Left kidney (tissue), 1 donor: ENCODE measurements at regions not wholly inside any gene's neighbourhood (a gene's known extent, or its start where the extent isn't known, plus 50 kb on each side); places are given as distances from the start of the nearest gene placed in this dataset.

Experiments
- DNase-seq: peaks from one replicate; pipeline ENCODE4 v3.0.0-alpha.2; 2013

- no peak for DNase-seq
Measured at GRCh38 chr7:106775975-106776607, 89.0 kb upstream of the PIK3CG start.

GRCh38 chr7:106776618-106777347, 88.3 kb upstream of the PIK3CG start:
- no peak for DNase-seq

GRCh38 chr7:106777674-106778299, 87.3 kb upstream of the PIK3CG start:
- DNase-seq: no peak

GRCh38 chr7:106778656-106779250, 86.3 kb upstream of the PIK3CG start:
- no peak for DNase-seq

- no peak for DNase-seq
Measured at GRCh38 chr7:106779877-106780276, 85.2 kb upstream of the PIK3CG start.

GRCh38 chr7:106781007-106781406, 84.1 kb upstream of the PIK3CG start:
- no peak for DNase-seq

GRCh38 chr7:106781828-106782544, 83.1 kb upstream of the PIK3CG start:
- no peak for DNase-seq

GRCh38 chr7:106783286-106783685, 81.8 kb upstream of the PIK3CG start:
- no peak for DNase-seq

GRCh38 chr7:106788637-106789036, 76.4 kb upstream of the PIK3CG start:
- DNase-seq: no peak

- DNase-seq: no peak
Measured at GRCh38 chr7:106791526-106791925, 73.6 kb upstream of the PIK3CG start.

- no peak for DNase-seq
Measured at GRCh38 chr7:106792233-106792926, 72.7 kb upstream of the PIK3CG start.

- DNase-seq: no peak
Measured at GRCh38 chr7:106793015-106793975, 71.8 kb upstream of the PIK3CG start.

- no peak for DNase-seq
Measured at GRCh38 chr7:106794276-106795083, 70.6 kb upstream of the PIK3CG start.

- DNase-seq: no peak
Measured at GRCh38 chr7:106795084-106795876, 69.8 kb upstream of the PIK3CG start.

GRCh38 chr7:106795877-106796231, 69.2 kb upstream of the PIK3CG start:
- no peak for DNase-seq

GRCh38 chr7:106797937-106798336, 67.1 kb upstream of the PIK3CG start:
- no peak for DNase-seq

GRCh38 chr7:106802589-106802988, 62.5 kb upstream of the PIK3CG start:
- DNase-seq: no peak

- no peak for DNase-seq
Measured at GRCh38 chr7:106806556-106806955, 58.5 kb upstream of the PIK3CG start.

- no peak for DNase-seq
Measured at GRCh38 chr7:106807474-106807873, 57.6 kb upstream of the PIK3CG start.
